ENCODE measurements at regions not wholly inside any gene's neighbourhood (a gene's known extent, or its start where the extent isn't known, plus 50 kb on each side); places are given as distances from the start of the nearest gene placed in this dataset.
"Not testable (repeated sequence)": the region's sequence is repeated elsewhere in the genome, so short reads cannot be mapped to it uniquely, and the experiment has no call there.

DNA sequence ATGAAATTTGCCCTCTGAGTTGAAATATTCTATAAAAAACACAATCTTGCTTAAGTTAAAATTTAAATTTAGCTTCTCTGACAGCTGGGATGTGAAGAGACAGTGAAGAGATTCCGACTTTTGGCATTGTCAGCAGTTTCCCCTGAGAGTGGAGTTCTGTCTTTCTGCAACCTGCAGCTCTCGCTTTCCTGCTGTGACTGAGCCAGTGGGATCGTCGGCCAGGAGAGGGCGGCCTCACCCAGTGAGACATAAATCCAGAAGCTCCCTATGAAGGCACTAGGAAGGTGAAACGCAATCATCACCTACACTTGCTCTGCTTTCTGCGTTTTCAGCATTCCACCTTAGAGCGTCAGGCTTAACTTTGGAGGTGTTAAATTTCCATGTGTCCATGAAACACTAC lies 75.4 kb upstream of the HNMT start:
- no peaks in the 10 kb centered on the region for H3K36me3 ChIP-seq (ENCODE audit: control insufficient read depth, insufficient read depth, low read length, severe bottlenecking)
- no peaks in the 10 kb centered on the region for H3K4me1 ChIP-seq (ENCODE audit: control insufficient read depth, insufficient read depth, low read length)
- H3K4me3 ChIP-seq (ENCODE audit: low read length) = no peak overlapping the region
- no peaks in the 10 kb centered on the region for H3K9me3 ChIP-seq (ENCODE audit: control insufficient read depth, low read length)
- H3K9ac ChIP-seq (ENCODE audit: low read length) = no peak overlapping the region
- H3K27me3 ChIP-seq (replicated peaks; ENCODE audit: control insufficient read depth, insufficient read depth, low read length) = peaks cover 3% of the 10 kb centered on the region
- DNase-seq (ENCODE audit: low read depth) = peak; percentile 28

DNA sequence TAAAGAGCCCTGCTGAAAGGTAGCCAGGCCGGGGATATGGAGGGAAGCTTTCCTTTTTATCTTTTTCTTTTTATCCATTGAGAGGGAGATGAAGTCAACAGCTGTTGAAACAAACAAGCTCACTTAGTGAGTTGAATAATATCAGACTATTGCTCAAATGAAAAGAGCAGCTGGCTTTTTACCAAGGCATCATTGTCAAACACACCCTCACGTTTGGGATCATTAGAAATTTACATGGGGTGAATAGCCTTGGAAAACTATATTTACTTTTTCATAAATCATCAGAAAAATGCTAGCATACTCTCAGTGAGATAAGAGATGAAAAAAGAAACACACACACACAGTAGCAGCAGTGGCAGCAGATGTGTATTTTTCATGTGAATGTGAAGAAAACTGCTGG lies 71.5 kb upstream of the HNMT start:
- H3K27me3 ChIP-seq (replicated peaks; ENCODE audit: control insufficient read depth, insufficient read depth, low read length) = no peaks in the 10 kb centered on the region
- no peak overlapping the region for H3K9ac ChIP-seq (ENCODE audit: low read length)
- H3K4me3 ChIP-seq (ENCODE audit: low read length) = no peak overlapping the region
- H3K36me3 ChIP-seq (ENCODE audit: control insufficient read depth, insufficient read depth, low read length, severe bottlenecking) = no peaks in the 10 kb centered on the region
- no peaks in the 10 kb centered on the region for H3K9me3 ChIP-seq (ENCODE audit: control insufficient read depth, low read length)
- no peak for DNase-seq (ENCODE audit: low read depth)
- no peaks in the 10 kb centered on the region for H3K4me1 ChIP-seq (ENCODE audit: control insufficient read depth, insufficient read depth, low read length)

DNA sequence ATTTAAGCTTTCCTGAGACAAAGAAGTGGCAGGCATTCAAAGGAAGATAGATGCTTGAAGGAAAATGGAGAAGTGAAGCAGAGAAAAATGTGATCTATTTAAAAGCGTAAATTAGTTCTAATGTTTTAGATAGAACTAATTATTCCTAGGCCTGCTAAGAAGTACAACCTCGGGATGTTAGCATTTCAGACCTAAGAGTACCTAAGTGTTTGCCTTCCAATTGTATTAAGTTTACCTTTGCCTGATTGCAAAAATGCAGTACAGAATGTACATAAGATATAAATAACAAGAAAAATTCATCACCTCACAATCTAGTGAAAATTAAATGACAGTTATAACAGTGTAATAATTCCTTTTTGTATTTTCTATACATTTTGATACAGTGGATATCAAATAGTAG lies 71.1 kb upstream of the HNMT start:
- H3K36me3 ChIP-seq (ENCODE audit: control insufficient read depth, insufficient read depth, low read length, severe bottlenecking) = no peaks in the 10 kb centered on the region
- no peaks in the 10 kb centered on the region for H3K9me3 ChIP-seq (ENCODE audit: control insufficient read depth, low read length)
- DNase-seq (ENCODE audit: low read depth) = no peak
- H3K9ac ChIP-seq (ENCODE audit: low read length) = no peak overlapping the region
- H3K4me3 ChIP-seq (ENCODE audit: low read length) = no peak overlapping the region
- H3K27me3 ChIP-seq (replicated peaks; ENCODE audit: control insufficient read depth, insufficient read depth, low read length) = no peaks in the 10 kb centered on the region
- H3K4me1 ChIP-seq (ENCODE audit: control insufficient read depth, insufficient read depth, low read length) = no peaks in the 10 kb centered on the region

DNA sequence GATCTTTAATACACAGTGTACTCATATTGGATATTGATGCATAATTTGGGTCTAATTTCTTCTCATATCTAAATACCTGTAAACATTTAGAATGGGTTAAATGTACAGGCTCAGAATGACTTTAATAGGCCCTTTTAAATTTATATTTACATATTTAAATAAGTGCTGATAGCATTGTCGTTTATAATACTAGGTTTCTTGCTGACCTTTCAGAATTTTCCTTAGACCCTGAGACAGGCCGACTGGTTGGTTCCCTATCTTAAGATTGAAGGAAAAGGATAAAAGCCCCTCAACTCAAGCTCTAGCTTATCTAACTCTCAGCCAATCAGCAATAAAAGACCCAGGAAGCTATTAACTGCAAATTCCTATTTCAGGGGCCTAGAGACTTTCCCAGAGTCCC lies 67.8 kb upstream of the HNMT start:
- DNase-seq (ENCODE audit: low read depth) = no peak

DNA sequence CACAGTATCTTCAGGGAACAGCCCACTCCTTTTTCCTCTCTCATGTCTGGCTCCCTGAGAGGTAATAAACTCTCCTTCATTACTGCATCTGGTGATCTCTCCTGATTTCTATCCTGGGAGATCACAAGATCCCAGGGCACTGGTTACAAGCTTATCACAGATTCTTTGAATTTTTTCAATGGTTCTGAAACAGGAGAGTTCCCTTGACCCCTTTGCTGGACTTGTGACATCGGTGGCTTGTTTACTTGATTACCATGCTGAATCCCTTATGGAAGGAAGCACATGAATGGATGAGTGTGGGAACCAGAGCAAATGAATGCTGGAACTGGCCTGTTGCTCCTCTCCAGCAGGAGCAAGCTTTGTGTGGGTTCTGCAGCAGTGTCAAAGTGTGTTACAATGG lies 67.2 kb upstream of the HNMT start:
- no peak overlapping the region for H3K4me3 ChIP-seq (ENCODE audit: low read length)
- DNase-seq (ENCODE audit: low read depth) = no peak
- no peak overlapping the region for H3K9ac ChIP-seq (ENCODE audit: low read length)
- H3K27me3 ChIP-seq (replicated peaks; ENCODE audit: control insufficient read depth, insufficient read depth, low read length) = no peaks in the 10 kb centered on the region
- no peaks in the 10 kb centered on the region for H3K4me1 ChIP-seq (ENCODE audit: control insufficient read depth, insufficient read depth, low read length)
- H3K9me3 ChIP-seq (ENCODE audit: control insufficient read depth, low read length) = no peaks in the 10 kb centered on the region
- no peaks in the 10 kb centered on the region for H3K36me3 ChIP-seq (ENCODE audit: control insufficient read depth, insufficient read depth, low read length, severe bottlenecking)

More for the DNA sequence above, 67.8 kb upstream of the HNMT start:
- Histone ChIP-seq H3K9ac (ENCODE audit: low read length) (no peak overlapping the region), H3K27me3 (replicated peaks; ENCODE audit: control insufficient read depth, insufficient read depth, low read length) (no peaks in the 10 kb centered on the region), H3K4me1 (ENCODE audit: control insufficient read depth, insufficient read depth, low read length) (no peaks in the 10 kb centered on the region), H3K4me3 (ENCODE audit: low read length) (no peak overlapping the region), H3K36me3 (ENCODE audit: control insufficient read depth, insufficient read depth, low read length, severe bottlenecking) (no peaks in the 10 kb centered on the region), H3K9me3 (ENCODE audit: control insufficient read depth, low read length) (no peaks in the 10 kb centered on the region)

DNA sequence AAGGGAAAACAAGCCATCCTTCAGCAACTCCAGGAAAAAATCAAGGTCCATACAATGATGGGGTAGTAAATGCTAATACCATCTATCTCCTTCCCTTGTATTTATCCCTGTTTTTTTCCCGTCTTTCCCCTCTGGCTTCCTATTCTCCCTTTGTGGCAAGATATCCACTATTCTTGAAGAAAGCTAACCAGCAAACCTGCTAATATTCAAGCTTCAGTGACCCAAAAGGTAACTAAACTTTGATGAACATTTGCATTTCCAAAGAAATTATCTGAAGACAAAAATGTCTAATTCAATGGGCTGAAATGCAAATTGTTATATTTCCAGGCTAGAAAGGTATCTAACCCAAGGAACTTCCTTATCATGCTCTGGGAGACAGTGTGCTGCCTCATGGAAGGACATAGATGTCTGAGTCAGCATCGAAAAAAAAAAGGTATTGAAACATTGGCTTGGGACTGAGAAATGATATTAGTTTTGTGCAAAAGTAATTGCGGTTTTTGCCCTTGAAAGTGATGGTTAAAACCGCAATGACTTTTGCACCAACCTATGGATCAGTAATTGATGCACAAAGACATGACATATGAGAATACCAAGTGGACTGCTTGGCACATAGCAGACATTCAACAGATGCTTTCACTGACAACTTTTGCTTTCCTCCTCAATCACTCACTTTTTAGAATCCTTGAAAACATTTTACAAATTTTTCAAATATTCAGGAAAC lies 63.7 kb upstream of the HNMT start:
- Histone ChIP-seq H3K9me3 (ENCODE audit: control insufficient read depth, low read length) (no peaks in the 10 kb centered on the region), H3K4me3 (ENCODE audit: low read length) (no peak overlapping the region), H3K27me3 (replicated peaks; ENCODE audit: control insufficient read depth, insufficient read depth, low read length) (no peaks in the 10 kb centered on the region), H3K4me1 (ENCODE audit: control insufficient read depth, insufficient read depth, low read length) (no peaks in the 10 kb centered on the region), H3K9ac (ENCODE audit: low read length) (no peak overlapping the region), H3K36me3 (ENCODE audit: control insufficient read depth, insufficient read depth, low read length, severe bottlenecking) (no peaks in the 10 kb centered on the region)
- DNase-seq (ENCODE audit: low read depth) = no peak

DNA sequence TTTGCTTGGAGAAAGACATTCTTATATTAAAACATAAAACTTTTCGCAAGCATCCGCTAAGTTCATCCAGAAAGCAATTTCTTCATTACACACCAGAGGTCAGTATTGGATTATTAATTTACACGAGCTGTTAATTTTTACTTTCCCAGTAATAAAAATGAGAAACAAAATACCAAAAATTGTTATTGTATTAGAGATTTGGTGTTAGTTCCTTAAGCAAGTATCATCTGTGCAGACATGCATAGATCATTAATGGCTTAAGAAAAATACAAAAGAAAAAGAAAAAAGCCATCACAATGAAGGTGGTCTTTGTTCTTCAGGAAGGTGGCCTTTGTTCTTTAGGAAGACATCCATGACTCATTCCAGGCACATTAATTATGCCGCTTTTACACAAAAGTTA lies 53.6 kb upstream of the HNMT start:
- peaks cover 3% of the 10 kb centered on the region for H3K4me1 ChIP-seq (ENCODE audit: control insufficient read depth, insufficient read depth, low read length)
- H3K9me3 ChIP-seq (ENCODE audit: control insufficient read depth, low read length) = no peaks in the 10 kb centered on the region
- no peaks in the 10 kb centered on the region for H3K27me3 ChIP-seq (replicated peaks; ENCODE audit: control insufficient read depth, insufficient read depth, low read length)
- peak; percentile 74 for DNase-seq (ENCODE audit: low read depth)
- H3K36me3 ChIP-seq (ENCODE audit: control insufficient read depth, insufficient read depth, low read length, severe bottlenecking) = no peaks in the 10 kb centered on the region
- no peak overlapping the region for H3K9ac ChIP-seq (ENCODE audit: low read length)
- no peak overlapping the region for H3K4me3 ChIP-seq (ENCODE audit: low read length)

DNA sequence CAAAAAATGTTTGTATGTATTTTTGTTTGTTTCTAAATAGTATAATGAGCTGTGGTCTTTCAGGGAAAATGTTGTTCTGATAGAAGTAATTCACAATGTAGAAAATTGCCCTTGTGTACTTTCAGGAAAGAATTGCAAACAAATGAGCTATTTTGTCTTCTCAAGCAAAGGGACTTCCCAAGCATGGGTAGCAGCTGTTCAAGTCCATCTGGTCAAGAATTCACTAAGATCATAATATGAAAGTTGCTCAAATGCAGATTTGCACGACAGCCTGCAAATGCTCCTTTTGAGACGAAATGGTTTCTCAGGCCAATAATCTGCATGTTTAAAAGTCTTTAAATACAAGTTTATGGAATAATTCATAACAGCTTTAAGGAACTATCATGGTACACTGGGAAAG lies 51.9 kb upstream of the HNMT start:
- peak; percentile 7 for DNase-seq (ENCODE audit: low read depth)
- no peaks in the 10 kb centered on the region for H3K9me3 ChIP-seq (ENCODE audit: control insufficient read depth, low read length)
- H3K36me3 ChIP-seq (ENCODE audit: control insufficient read depth, insufficient read depth, low read length, severe bottlenecking) = no peaks in the 10 kb centered on the region
- no peak overlapping the region for H3K9ac ChIP-seq (ENCODE audit: low read length)
- H3K4me1 ChIP-seq (ENCODE audit: control insufficient read depth, insufficient read depth, low read length) = peaks cover 3% of the 10 kb centered on the region
- H3K27me3 ChIP-seq (replicated peaks; ENCODE audit: control insufficient read depth, insufficient read depth, low read length) = no peaks in the 10 kb centered on the region
- no peak overlapping the region for H3K4me3 ChIP-seq (ENCODE audit: low read length)

DNA sequence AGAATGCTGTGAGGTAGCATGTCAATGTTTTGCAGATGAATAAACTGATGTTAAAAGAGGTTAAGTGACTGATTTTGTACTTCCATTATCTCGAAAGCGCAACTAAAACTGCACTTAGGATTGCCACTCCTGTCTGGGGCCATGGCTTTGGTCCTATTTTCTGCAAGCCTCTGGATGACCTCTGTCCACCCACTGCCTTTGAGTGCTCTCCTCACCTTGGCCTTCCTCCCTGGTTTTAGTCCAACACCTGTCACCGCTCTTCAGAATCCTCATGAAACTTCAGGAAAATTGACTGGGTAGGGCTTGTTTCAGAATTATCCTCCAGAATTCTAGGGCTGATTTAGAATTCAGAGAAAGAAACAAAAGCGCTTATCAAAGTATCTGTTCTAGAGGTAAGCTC lies 51.1 kb upstream of the HNMT start:
- Histone ChIP-seq H3K36me3 (ENCODE audit: control insufficient read depth, insufficient read depth, low read length, severe bottlenecking) (no peaks in the 10 kb centered on the region), H3K9me3 (ENCODE audit: control insufficient read depth, low read length) (no peaks in the 10 kb centered on the region), H3K27me3 (replicated peaks; ENCODE audit: control insufficient read depth, insufficient read depth, low read length) (no peaks in the 10 kb centered on the region), H3K4me1 (ENCODE audit: control insufficient read depth, insufficient read depth, low read length) (peaks cover 3% of the 10 kb centered on the region), H3K9ac (ENCODE audit: low read length) (no peak overlapping the region), H3K4me3 (ENCODE audit: low read length) (no peak overlapping the region)
- no peak for DNase-seq (ENCODE audit: low read depth)

DNA sequence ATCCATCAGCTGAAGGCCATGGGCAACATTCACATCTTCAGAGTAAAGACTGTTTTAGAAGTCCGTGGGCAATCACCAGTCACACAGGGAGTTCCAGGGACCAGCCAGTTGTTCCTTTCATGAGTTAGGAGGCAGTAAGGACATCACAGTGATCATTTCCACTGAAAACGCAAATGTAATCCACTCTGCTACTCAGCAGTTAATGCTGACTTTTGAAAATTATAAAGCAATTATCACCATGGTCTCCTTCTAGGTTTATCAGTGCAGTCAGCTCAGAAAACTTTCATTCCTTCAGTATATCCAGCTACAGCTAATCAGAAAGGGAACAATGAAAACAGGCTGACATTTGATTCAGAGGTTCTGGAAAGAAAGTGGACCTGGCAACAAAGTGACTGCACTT lies 50.6 kb upstream of the HNMT start:
- not testable (repeated sequence) for H3K9me3 ChIP-seq (ENCODE audit: control insufficient read depth, low read length); H3K4me1 ChIP-seq (ENCODE audit: control insufficient read depth, insufficient read depth, low read length); DNase-seq (ENCODE audit: low read depth); H3K9ac ChIP-seq (ENCODE audit: low read length); H3K27me3 ChIP-seq (replicated peaks; ENCODE audit: control insufficient read depth, insufficient read depth, low read length); H3K4me3 ChIP-seq (ENCODE audit: low read length); H3K36me3 ChIP-seq (ENCODE audit: control insufficient read depth, insufficient read depth, low read length, severe bottlenecking)

All from adipocyte (in vitro differentiated cells).